HEK293 (cell line): ENCODE measurements at regions not wholly inside any gene's neighbourhood (a gene's known extent, or its start where the extent isn't known, plus 50 kb on each side); places are given as distances from the start of the nearest gene placed in this dataset.

Experiments used
- ELK4 ChIP-seq: IDR thresholded peaks from 2 replicates; pipeline ENCODE4 v1.6.1; 2011; ENCODE audit warnings: mild to moderate bottlenecking, low read depth, low read length, borderline replicate concordance
- KLF10 ChIP-seq: fragments of 450-650 bp; IDR thresholded peaks from 2 replicates; pipeline ENCODE4 v1.5.1; 2018; ENCODE audit warnings: missing biosample characterization, mild to moderate bottlenecking, missing genetic modification characterization
- ZNF341 ChIP-seq: fragments of 450-650 bp; formaldehyde crosslinking; IDR thresholded peaks from 2 replicates; pipeline ENCODE4; 2016; ENCODE audit warnings: low read depth, missing biosample characterization, missing genetic modification characterization
- ZNF473 ChIP-seq: fragments of 450-650 bp; formaldehyde crosslinking; IDR thresholded peaks from 2 replicates; pipeline ENCODE4 v1.5.1; 2017; ENCODE audit warnings: missing biosample characterization, missing genetic modification characterization
- ZSCAN30 ChIP-seq: fragments of 450-650 bp; IDR thresholded peaks from 2 replicates; pipeline ENCODE4 v1.5.1; 2018; ENCODE audit warnings: missing biosample characterization, mild to moderate bottlenecking, missing genetic modification characterization, moderate library complexity
- TF ChIP-seq, protein P1 (sequence below): fragments of 450-650 bp; formaldehyde crosslinking; conservative IDR thresholded peaks from 2 replicates; pipeline ENCODE4 v1.5.1; 2016; ENCODE audit warnings: low read depth, missing biosample characterization, missing genetic modification characterization
- TF ChIP-seq, protein P2 (sequence below): fragments of 450-650 bp; formaldehyde crosslinking; IDR thresholded peaks from 2 replicates; pipeline ENCODE4 v1.5.1; 2016; ENCODE audit warnings: missing biosample characterization, missing genetic modification characterization
- TF ChIP-seq, protein P3 (sequence below): fragments of 450-650 bp; formaldehyde crosslinking; IDR thresholded peaks from 2 replicates; pipeline ENCODE4 v1.5.1; 2016; ENCODE audit warnings: missing biosample characterization, missing genetic modification characterization

GRCh38 chr5:29719171-29719570 is 1474.3 kb upstream of the CDH6 start:
- TF ChIP-seq, protein P1, sequence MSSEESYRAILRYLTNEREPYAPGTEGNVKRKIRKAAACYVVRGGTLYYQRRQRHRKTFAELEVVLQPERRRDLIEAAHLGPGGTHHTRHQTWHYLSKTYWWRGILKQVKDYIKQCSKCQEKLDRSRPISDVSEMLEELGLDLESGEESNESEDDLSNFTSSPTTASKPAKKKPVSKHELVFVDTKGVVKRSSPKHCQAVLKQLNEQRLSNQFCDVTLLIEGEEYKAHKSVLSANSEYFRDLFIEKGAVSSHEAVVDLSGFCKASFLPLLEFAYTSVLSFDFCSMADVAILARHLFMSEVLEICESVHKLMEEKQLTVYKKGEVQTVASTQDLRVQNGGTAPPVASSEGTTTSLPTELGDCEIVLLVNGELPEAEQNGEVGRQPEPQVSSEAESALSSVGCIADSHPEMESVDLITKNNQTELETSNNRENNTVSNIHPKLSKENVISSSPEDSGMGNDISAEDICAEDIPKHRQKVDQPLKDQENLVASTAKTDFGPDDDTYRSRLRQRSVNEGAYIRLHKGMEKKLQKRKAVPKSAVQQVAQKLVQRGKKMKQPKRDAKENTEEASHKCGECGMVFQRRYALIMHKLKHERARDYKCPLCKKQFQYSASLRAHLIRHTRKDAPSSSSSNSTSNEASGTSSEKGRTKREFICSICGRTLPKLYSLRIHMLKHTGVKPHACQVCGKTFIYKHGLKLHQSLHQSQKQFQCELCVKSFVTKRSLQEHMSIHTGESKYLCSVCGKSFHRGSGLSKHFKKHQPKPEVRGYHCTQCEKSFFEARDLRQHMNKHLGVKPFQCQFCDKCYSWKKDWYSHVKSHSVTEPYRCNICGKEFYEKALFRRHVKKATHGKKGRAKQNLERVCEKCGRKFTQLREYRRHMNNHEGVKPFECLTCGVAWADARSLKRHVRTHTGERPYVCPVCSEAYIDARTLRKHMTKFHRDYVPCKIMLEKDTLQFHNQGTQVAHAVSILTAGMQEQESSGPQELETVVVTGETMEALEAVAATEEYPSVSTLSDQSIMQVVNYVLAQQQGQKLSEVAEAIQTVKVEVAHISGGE (tag by site-specific recombination), result no peak
- no peak for TF ChIP-seq KLF10 (tag by site-specific recombination)
- TF ChIP-seq, protein P2, sequence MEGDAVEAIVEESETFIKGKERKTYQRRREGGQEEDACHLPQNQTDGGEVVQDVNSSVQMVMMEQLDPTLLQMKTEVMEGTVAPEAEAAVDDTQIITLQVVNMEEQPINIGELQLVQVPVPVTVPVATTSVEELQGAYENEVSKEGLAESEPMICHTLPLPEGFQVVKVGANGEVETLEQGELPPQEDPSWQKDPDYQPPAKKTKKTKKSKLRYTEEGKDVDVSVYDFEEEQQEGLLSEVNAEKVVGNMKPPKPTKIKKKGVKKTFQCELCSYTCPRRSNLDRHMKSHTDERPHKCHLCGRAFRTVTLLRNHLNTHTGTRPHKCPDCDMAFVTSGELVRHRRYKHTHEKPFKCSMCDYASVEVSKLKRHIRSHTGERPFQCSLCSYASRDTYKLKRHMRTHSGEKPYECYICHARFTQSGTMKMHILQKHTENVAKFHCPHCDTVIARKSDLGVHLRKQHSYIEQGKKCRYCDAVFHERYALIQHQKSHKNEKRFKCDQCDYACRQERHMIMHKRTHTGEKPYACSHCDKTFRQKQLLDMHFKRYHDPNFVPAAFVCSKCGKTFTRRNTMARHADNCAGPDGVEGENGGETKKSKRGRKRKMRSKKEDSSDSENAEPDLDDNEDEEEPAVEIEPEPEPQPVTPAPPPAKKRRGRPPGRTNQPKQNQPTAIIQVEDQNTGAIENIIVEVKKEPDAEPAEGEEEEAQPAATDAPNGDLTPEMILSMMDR (tag by site-specific recombination), result no peak
- TF ChIP-seq ZNF473 (tag by site-specific recombination), result no peak
- TF ChIP-seq ZNF341, result no peak
- no peak for TF ChIP-seq ZSCAN30 (tag by site-specific recombination)
- TF ChIP-seq, protein P3, sequence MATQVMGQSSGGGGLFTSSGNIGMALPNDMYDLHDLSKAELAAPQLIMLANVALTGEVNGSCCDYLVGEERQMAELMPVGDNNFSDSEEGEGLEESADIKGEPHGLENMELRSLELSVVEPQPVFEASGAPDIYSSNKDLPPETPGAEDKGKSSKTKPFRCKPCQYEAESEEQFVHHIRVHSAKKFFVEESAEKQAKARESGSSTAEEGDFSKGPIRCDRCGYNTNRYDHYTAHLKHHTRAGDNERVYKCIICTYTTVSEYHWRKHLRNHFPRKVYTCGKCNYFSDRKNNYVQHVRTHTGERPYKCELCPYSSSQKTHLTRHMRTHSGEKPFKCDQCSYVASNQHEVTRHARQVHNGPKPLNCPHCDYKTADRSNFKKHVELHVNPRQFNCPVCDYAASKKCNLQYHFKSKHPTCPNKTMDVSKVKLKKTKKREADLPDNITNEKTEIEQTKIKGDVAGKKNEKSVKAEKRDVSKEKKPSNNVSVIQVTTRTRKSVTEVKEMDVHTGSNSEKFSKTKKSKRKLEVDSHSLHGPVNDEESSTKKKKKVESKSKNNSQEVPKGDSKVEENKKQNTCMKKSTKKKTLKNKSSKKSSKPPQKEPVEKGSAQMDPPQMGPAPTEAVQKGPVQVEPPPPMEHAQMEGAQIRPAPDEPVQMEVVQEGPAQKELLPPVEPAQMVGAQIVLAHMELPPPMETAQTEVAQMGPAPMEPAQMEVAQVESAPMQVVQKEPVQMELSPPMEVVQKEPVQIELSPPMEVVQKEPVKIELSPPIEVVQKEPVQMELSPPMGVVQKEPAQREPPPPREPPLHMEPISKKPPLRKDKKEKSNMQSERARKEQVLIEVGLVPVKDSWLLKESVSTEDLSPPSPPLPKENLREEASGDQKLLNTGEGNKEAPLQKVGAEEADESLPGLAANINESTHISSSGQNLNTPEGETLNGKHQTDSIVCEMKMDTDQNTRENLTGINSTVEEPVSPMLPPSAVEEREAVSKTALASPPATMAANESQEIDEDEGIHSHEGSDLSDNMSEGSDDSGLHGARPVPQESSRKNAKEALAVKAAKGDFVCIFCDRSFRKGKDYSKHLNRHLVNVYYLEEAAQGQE (tag by site-specific recombination), result no peak
- no peak for TF ChIP-seq ELK4
